Smooth muscle cell (in vitro differentiated cells): ENCODE measurements at regions not wholly inside any gene's neighbourhood (a gene's known extent, or its start where the extent isn't known, plus 50 kb on each side); places are given as distances from the start of the nearest gene placed in this dataset.

Experiments used
- DNase-seq: peaks from one replicate; lab custom pipeline; 2025; ENCODE audit not compliant: unreplicated experiment; lab: John Stamatoyannopoulos, UW
- H2AFZ ChIP-seq: fragments of 200-600 bp; sonication (generic); 2 replicates; pipeline ENCODE4 v1.6.0; 2016; ENCODE audit warnings: antibody characterized with exemption, low read depth, mild to moderate bottlenecking
- H3F3A ChIP-seq: fragments of 200-600 bp; sonication (generic); 2 replicates; pipeline ENCODE4 v1.6.0; 2017; ENCODE audit warnings: antibody characterized with exemption, low read depth
- H3K27ac ChIP-seq: fragments of 200-600 bp; sonication (generic); 2 replicates; pipeline ENCODE4 v1.5.1; 2016; ENCODE audit warnings: low read depth, mild to moderate bottlenecking
- H3K27me3 ChIP-seq: fragments of 200-600 bp; sonication (generic); 2 replicates; pipeline ENCODE4 v1.6.1; 2016; ENCODE audit warnings: low read depth, mild to moderate bottlenecking
- H3K36me3 ChIP-seq: fragments of 200-600 bp; sonication (generic); 2 replicates; pipeline ENCODE4 v1.5.1; 2016; ENCODE audit warnings: low read depth
- H3K4me1 ChIP-seq: fragments of 200-600 bp; sonication (generic); 2 replicates; pipeline ENCODE4 v1.5.1; 2016; ENCODE audit warnings: low read depth
- H3K4me2 ChIP-seq: fragments of 200-600 bp; sonication (generic); 2 replicates; pipeline ENCODE4 v1.6.0; 2016; ENCODE audit warnings: mild to moderate bottlenecking
- H3K4me3 ChIP-seq: fragments of 200-600 bp; sonication (generic); 2 replicates; pipeline ENCODE4 v1.5.1; 2016; ENCODE audit warnings: mild to moderate bottlenecking
- H3K79me2 ChIP-seq: fragments of 200-600 bp; sonication (generic); 2 replicates; pipeline ENCODE4 v1.6.0; 2016; ENCODE audit warnings: low read depth, mild to moderate bottlenecking
- H3K9ac ChIP-seq: fragments of 200-600 bp; sonication (generic); 2 replicates; pipeline ENCODE4 v1.6.0; 2016; ENCODE audit warnings: low read depth
- H3K9me3 ChIP-seq: fragments of 200-600 bp; sonication (generic); replicated peaks from 2 replicates; pipeline ENCODE4 v1.5.1; 2016; ENCODE audit warnings: low read depth
- H4K20me1 ChIP-seq: fragments of 200-600 bp; sonication (generic); 2 replicates; pipeline ENCODE4 v1.6.0; 2016; ENCODE audit warnings: low read depth
- WGBS: methylation state at CpG from one replicate; pipeline ENCODE4 v1.1.7; 2016; ENCODE audit warnings: low lambda C conversion rate; 5-methylcytosine and 5-hydroxymethylcytosine counted together
- TF ChIP-seq, protein P1 (sequence below): fragments of 200-600 bp; sonication (generic); IDR thresholded peaks from 2 replicates; pipeline ENCODE4 v1.5.1; 2017; ENCODE audit warnings: borderline replicate concordance, mild to moderate bottlenecking, antibody characterized with exemption; ENCODE audit not compliant: insufficient read depth, poor library complexity, severe bottlenecking

DNA sequence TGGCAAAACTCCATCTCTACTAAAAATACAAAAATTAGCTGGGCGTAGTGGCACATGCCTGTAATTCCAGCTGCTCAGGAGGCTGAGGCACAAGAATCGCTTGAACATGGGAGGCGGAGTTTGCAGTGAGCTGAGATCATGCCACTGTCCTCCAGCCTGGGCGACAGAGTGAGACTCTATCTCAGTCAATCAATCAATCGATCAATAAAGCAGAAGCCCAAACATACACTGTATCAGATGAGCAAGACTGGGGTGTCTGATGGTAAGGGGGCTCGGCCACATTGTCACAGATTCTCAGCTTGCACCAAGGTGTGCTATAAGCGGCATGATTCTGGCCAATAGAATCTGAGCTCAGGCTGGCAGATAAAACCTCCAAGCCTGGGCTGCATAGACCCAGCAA, 261.1 kb downstream of the BUD13 start:
- H3F3A ChIP-seq = no peaks in the 10 kb centered on the region
- no peaks in the 10 kb centered on the region for H3K36me3 ChIP-seq
- no peaks in the 10 kb centered on the region for H4K20me1 ChIP-seq
- no peak overlapping the region for H3K9ac ChIP-seq
- TF ChIP-seq, protein P1, sequence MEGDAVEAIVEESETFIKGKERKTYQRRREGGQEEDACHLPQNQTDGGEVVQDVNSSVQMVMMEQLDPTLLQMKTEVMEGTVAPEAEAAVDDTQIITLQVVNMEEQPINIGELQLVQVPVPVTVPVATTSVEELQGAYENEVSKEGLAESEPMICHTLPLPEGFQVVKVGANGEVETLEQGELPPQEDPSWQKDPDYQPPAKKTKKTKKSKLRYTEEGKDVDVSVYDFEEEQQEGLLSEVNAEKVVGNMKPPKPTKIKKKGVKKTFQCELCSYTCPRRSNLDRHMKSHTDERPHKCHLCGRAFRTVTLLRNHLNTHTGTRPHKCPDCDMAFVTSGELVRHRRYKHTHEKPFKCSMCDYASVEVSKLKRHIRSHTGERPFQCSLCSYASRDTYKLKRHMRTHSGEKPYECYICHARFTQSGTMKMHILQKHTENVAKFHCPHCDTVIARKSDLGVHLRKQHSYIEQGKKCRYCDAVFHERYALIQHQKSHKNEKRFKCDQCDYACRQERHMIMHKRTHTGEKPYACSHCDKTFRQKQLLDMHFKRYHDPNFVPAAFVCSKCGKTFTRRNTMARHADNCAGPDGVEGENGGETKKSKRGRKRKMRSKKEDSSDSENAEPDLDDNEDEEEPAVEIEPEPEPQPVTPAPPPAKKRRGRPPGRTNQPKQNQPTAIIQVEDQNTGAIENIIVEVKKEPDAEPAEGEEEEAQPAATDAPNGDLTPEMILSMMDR = no peak
- DNase-seq = no peak
- 92% methylated on average over 7 of the region's 7 CpGs for WGBS
- H3K27ac ChIP-seq = no peak overlapping the region
- no peak overlapping the region for H2AFZ ChIP-seq
- H3K9me3 ChIP-seq = no peaks in the 10 kb centered on the region
- H3K27me3 ChIP-seq = peaks cover 45% of the 10 kb centered on the region
- H3K79me2 ChIP-seq = no peaks in the 10 kb centered on the region
- no peak overlapping the region for H3K4me3 ChIP-seq
- no peaks in the 10 kb centered on the region for H3K4me1 ChIP-seq
- no peak overlapping the region for H3K4me2 ChIP-seq

DNA sequence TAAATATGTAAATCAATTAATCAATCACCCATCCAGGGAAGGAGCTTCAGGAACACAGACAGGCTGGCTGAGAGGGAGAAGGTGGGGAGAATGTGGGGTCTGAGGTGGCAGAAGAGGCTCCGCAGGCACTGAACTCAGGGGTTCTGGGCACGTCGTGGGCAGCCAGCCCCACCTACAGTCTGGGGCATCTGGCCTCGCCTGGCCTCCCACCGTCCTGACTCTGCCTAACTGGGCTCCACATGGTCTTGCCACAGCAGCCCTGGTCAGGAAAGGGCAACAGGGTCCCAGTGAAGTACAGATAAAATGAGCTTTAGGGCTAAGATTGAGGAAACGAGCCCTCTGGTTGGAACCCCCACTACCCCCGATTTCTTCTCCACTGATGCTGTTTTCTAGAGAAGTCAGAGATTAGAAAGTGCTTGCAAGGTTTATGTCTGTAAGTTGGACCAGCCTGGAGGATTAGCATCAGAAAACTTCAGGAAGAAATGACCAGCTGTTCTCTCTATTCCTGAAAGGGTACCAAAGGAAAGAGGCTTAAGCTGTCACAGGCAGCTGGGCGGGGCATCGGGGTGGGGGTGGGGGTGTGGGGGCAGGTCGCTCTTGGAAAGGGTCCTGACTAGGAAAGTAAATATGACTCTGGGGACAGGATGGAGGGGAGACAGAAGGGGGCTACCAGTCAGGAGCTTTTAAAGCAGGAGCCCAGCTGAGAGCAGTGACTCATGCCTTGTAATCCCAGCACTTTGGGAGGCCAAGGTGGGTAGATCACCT, 261.7 kb downstream of the BUD13 start:
- TF ChIP-seq, protein P1 = no peak
- 60% methylated on average over 10 of the region's 10 CpGs for WGBS
- no peak overlapping the region for H3K4me3 ChIP-seq
- no peak overlapping the region for H3K9ac ChIP-seq
- no peaks in the 10 kb centered on the region for H3F3A ChIP-seq
- H3K27ac ChIP-seq = no peak overlapping the region
- H3K79me2 ChIP-seq = no peaks in the 10 kb centered on the region
- H3K4me2 ChIP-seq = no peak overlapping the region
- H3K36me3 ChIP-seq = no peaks in the 10 kb centered on the region
- DNase-seq = no peak
- H2AFZ ChIP-seq = no peak overlapping the region
- no peaks in the 10 kb centered on the region for H3K9me3 ChIP-seq
- H3K4me1 ChIP-seq = no peaks in the 10 kb centered on the region
- H4K20me1 ChIP-seq = no peaks in the 10 kb centered on the region
- peaks cover 49% of the 10 kb centered on the region for H3K27me3 ChIP-seq

DNA sequence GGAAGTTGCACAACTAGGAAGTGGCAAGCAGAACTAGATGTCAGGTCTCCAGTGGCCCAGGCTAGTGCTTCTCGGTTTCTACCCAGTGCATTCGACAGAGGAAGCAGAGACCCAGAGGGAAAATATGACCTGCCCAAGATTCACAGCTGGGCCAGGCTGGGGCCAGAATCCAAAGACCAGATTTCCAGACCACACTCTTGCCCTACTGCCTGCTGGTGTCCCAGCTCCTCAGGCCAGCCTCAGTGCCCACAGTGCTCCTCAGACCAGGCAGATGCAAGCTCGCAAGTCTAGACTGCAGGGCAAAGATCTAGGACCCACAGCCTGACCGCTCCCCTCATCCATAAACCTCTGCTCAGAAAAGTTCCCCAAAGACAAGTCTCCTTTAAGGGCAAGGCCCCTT, 262.6 kb downstream of the BUD13 start:
- Histone ChIP-seq H3K27me3 (peaks cover 56% of the 10 kb centered on the region), H4K20me1 (no peaks in the 10 kb centered on the region), H3K36me3 (no peaks in the 10 kb centered on the region), H3K27ac (no peak overlapping the region), H3K79me2 (no peaks in the 10 kb centered on the region), H3K9me3 (no peaks in the 10 kb centered on the region), H3K4me2 (no peak overlapping the region), H2AFZ (no peak overlapping the region), H3K4me3 (no peak overlapping the region), H3F3A (no peaks in the 10 kb centered on the region), H3K9ac (no peak overlapping the region), H3K4me1 (peaks cover 7% of the 10 kb centered on the region)
- TF ChIP-seq, protein P1 = no peak
- no peak for DNase-seq
- 87% methylated on average over 4 of the region's 4 CpGs for WGBS

DNA sequence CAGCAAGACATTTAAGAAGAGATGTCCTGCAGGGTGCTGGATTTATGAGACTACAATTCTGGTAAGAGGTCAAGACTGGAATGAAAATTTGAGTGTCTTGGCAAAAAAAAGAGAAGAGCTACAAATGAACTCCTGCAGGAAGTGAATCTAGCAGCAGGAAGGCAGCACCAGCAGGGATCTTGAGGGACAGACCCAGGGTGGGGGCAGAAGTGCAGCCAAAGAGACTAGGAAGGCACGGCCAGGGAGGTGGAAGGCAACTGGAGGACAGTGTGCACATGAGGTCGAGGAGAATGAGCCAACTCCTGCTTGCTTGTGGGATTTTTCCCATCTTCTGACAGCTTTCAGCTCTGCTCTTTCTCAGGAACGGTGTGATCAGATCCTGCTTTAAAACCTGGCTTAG, 263.2 kb downstream of the BUD13 start:
- Histone ChIP-seq H3F3A (no peaks in the 10 kb centered on the region), H3K27ac (no peak overlapping the region), H3K27me3 (peaks cover 57% of the 10 kb centered on the region), H3K4me1 (peaks cover 7% of the 10 kb centered on the region), H3K4me2 (no peak overlapping the region), H3K9me3 (no peaks in the 10 kb centered on the region), H3K79me2 (no peaks in the 10 kb centered on the region), H3K36me3 (no peaks in the 10 kb centered on the region), H4K20me1 (no peaks in the 10 kb centered on the region), H3K9ac (no peak overlapping the region), H2AFZ (no peak overlapping the region), H3K4me3 (no peak overlapping the region)
- TF ChIP-seq, protein P1 = no peak
- 76% methylated on average over 3 of the region's 3 CpGs for WGBS
- DNase-seq = no peak
